Keratinocyte (primary cell): ENCODE measurements at regions not wholly inside any gene's neighbourhood (a gene's known extent, or its start where the extent isn't known, plus 50 kb on each side); places are given as distances from the start of the nearest gene placed in this dataset.

Experiments
- CTCF ChIP-seq, 3 experiments: IDR thresholded peaks in 1 of 3; conservative IDR thresholded peaks in 1 of 3; optimal IDR thresholded peaks in 1 of 3; 2 replicates in 2 of 3; 3 replicates in 1 of 3; pipeline versions ENCODE3 to v1.5.1; 2011; ENCODE audit warnings: low read length in 3 of 3, mild to moderate bottlenecking in 3 of 3, moderate library complexity in 2 of 3, control low read depth in 1 of 3, inconsistent platforms in 1 of 3; ENCODE audit not compliant: insufficient read depth in 2 of 3; ENCODE audit errors: extremely low read depth in 1 of 3
- EZH2 ChIP-seq: IDR thresholded peaks from one replicate; pipeline ENCODE4 v1.6.1; 2012; ENCODE audit warnings: inconsistent platforms, mild to moderate bottlenecking, low read length, moderate library complexity

GRCh38 chr6:121961619-121962125, 437.8 kb upstream of the HSF2 start:
- TF ChIP-seq CTCF (optimal IDR thresholded peaks at IDR 0.05 in 1 of 3, IDR thresholded peaks at IDR 0.05 in 1 of 3, conservative IDR thresholded peaks at IDR 0.05 in 1 of 3; ENCODE audit: extremely low read depth in 1 of 3, insufficient read depth in 2 of 3, low read length in 3 of 3): no peak
- no peak for TF ChIP-seq EZH2
